ENCODE measurements at regions not wholly inside any gene's neighbourhood (a gene's known extent, or its start where the extent isn't known, plus 50 kb on each side); places are given as distances from the start of the nearest gene placed in this dataset.
"Not testable (repeated sequence)": the region's sequence is repeated elsewhere in the genome, so short reads cannot be mapped to it uniquely, and the experiment has no call there.

DNA sequence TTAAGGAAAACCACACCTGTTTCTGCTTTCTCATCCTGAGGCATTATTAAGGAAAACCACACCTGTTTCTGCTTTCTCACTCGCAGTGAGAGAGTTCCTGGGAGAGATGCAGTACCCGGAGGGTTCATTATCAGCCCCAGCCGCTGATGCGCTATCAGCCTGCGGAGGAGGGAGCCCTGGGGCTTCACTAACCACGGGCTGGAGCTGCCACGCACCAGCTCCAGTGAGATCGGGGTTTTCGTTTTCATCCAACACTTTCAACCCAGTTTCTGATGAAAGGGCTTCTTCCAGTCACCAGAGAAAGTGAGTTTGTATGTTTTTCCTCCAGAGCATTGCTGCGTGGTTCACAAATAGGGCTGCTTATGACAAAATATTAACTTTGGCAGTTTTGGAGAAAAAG is 93.2 kb upstream of the PRKX start:
- Histone ChIP-seq H3K4me3 (ENCODE audit: low read length in 3 of 3) (no peak overlapping the region), H3K27me3 (ENCODE audit: control insufficient read depth, insufficient read depth, low read length) (peaks cover 4% of the 10 kb centered on the region), H3K9me3 (ENCODE audit: control insufficient read depth in 2 of 3, insufficient read depth in 1 of 3, low read length in 3 of 3) (no peaks in the 10 kb centered on the region), H3K36me3 (ENCODE audit: control insufficient read depth in 2 of 3, insufficient read depth in 3 of 3, low read length in 3 of 3) (no peaks in the 10 kb centered on the region), H3K27ac (ENCODE audit: low read depth in 2 of 2, low read length in 2 of 2) (no peak overlapping the region), H3K9ac (ENCODE audit: low read length in 3 of 3) (no peak overlapping the region), H3K4me1 (ENCODE audit: control insufficient read depth in 2 of 3, insufficient read depth in 2 of 3, low read depth in 1 of 3, low read length in 3 of 3) (no peaks in the 10 kb centered on the region)
- DNase-seq (no peak), FAIRE-seq (no peak)
- intact Hi-C loops (cut with DNase I): no loop called here
- TF ChIP-seq, protein P1, sequence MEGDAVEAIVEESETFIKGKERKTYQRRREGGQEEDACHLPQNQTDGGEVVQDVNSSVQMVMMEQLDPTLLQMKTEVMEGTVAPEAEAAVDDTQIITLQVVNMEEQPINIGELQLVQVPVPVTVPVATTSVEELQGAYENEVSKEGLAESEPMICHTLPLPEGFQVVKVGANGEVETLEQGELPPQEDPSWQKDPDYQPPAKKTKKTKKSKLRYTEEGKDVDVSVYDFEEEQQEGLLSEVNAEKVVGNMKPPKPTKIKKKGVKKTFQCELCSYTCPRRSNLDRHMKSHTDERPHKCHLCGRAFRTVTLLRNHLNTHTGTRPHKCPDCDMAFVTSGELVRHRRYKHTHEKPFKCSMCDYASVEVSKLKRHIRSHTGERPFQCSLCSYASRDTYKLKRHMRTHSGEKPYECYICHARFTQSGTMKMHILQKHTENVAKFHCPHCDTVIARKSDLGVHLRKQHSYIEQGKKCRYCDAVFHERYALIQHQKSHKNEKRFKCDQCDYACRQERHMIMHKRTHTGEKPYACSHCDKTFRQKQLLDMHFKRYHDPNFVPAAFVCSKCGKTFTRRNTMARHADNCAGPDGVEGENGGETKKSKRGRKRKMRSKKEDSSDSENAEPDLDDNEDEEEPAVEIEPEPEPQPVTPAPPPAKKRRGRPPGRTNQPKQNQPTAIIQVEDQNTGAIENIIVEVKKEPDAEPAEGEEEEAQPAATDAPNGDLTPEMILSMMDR (IDR thresholded peaks at IDR 0.05; ENCODE audit: borderline replicate concordance, extremely low read depth, insufficient read depth): no peak

DNA sequence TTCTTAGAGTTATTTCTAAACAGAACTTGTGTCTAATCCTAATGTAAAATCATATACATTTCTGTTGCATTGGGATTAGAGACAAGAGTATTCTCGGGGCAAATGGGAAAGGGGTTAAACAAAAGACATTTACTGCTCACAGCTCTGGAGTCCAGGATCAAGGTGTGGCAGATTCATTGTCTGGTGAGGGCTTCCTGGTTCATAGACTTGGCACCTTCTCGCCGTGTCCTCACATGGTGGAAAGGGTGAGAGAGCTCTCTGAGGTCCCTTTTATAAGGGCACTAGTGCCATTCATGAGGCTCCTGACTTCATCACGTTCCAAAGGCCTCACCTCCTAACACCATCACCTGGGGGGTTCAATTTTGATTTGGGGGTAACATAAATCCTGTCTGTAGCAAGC is 90.3 kb upstream of the PRKX start:
- DNase-seq (no peak), FAIRE-seq (no peak)
- Histone ChIP-seq H3K36me3 (ENCODE audit: control insufficient read depth in 2 of 3, insufficient read depth in 3 of 3, low read length in 3 of 3) (no peaks in the 10 kb centered on the region), H3K27ac (ENCODE audit: low read depth in 2 of 2, low read length in 2 of 2) (no peak overlapping the region), H3K4me3 (ENCODE audit: low read length in 3 of 3) (no peak overlapping the region), H3K27me3 (ENCODE audit: control insufficient read depth, insufficient read depth, low read length) (peaks cover 4% of the 10 kb centered on the region), H3K4me1 (ENCODE audit: control insufficient read depth in 2 of 3, insufficient read depth in 2 of 3, low read depth in 1 of 3, low read length in 3 of 3) (no peaks in the 10 kb centered on the region), H3K9ac (ENCODE audit: low read length in 3 of 3) (no peak overlapping the region), H3K9me3 (ENCODE audit: control insufficient read depth in 2 of 3, insufficient read depth in 1 of 3, low read length in 3 of 3) (no peaks in the 10 kb centered on the region)
- intact Hi-C loops (cut with DNase I): no loop called here
- TF ChIP-seq, protein P1 (IDR thresholded peaks at IDR 0.05; ENCODE audit: borderline replicate concordance, extremely low read depth, insufficient read depth): no peak

DNA sequence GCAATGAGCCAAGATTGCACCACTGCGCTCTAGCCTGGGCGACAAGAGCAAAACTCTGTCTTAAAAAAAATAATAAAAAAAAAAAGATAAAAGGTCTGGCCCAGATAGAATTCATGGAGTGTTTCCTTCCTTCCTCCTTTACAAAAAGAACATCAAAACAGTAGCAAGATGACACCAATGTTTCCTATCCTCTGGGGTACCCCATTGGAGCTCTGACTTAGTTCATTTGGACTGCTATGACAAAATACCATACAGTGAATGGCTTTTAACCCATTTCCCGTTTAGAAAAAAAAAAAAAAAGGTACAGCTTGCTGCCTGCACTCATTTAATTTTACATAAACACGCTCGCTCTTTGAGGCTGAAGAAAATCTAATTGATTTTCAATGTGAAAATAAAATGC is 89.9 kb upstream of the PRKX start:
- TF ChIP-seq, protein P1 (IDR thresholded peaks at IDR 0.05; ENCODE audit: borderline replicate concordance, extremely low read depth, insufficient read depth): no peak
- H3K27me3 ChIP-seq (ENCODE audit: control insufficient read depth, insufficient read depth, low read length): peaks cover 4% of the 10 kb centered on the region
- no peaks in the 10 kb centered on the region for H3K36me3 ChIP-seq (ENCODE audit: control insufficient read depth in 2 of 3, insufficient read depth in 3 of 3, low read length in 3 of 3)
- H3K9me3 ChIP-seq (ENCODE audit: control insufficient read depth in 2 of 3, insufficient read depth in 1 of 3, low read length in 3 of 3): no peaks in the 10 kb centered on the region
- H3K27ac ChIP-seq (ENCODE audit: low read depth in 2 of 2, low read length in 2 of 2): no peak overlapping the region
- H3K4me3 ChIP-seq (ENCODE audit: low read length in 3 of 3): no peak overlapping the region
- FAIRE-seq (no peak), DNase-seq (no peak)
- no peak overlapping the region for H3K9ac ChIP-seq (ENCODE audit: low read length in 3 of 3)
- intact Hi-C loops (cut with DNase I): no loop called here
- no peaks in the 10 kb centered on the region for H3K4me1 ChIP-seq (ENCODE audit: control insufficient read depth in 2 of 3, insufficient read depth in 2 of 3, low read depth in 1 of 3, low read length in 3 of 3)

DNA sequence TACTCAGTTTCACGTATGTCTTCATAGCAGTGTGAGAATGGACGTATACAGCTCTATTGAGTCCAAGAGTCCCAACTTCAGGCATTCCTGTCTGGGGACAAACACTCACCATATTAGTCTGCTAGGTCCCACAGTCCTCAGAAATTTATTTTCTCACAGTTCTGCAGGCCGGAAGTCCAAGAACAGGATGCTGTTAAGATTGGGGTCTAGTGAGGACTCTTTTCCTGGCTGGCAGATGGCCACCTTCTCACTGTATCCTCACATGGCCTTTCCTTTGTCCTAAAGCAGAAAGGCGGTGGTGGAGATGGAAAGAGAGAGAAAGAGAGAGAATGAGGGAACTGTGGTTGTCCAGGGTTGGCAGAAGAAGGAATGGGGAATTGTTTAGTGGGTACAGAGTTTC is 82.0 kb upstream of the PRKX start:
- intact Hi-C loops (cut with DNase I); H3K27ac ChIP-seq (ENCODE audit: low read depth in 2 of 2, low read length in 2 of 2); H3K27me3 ChIP-seq (ENCODE audit: control insufficient read depth, insufficient read depth, low read length); H3K9ac ChIP-seq (ENCODE audit: low read length in 3 of 3); DNase-seq; H3K36me3 ChIP-seq (ENCODE audit: control insufficient read depth in 2 of 3, insufficient read depth in 3 of 3, low read length in 3 of 3); FAIRE-seq; H3K9me3 ChIP-seq (ENCODE audit: control insufficient read depth in 2 of 3, insufficient read depth in 1 of 3, low read length in 3 of 3); H3K4me3 ChIP-seq (ENCODE audit: low read length in 3 of 3); H3K4me1 ChIP-seq (ENCODE audit: control insufficient read depth in 2 of 3, insufficient read depth in 2 of 3, low read depth in 1 of 3, low read length in 3 of 3): not testable (repeated sequence)
